Neural cell (in vitro differentiated cells): ENCODE measurements at regions not wholly inside any gene's neighbourhood (a gene's known extent, or its start where the extent isn't known, plus 50 kb on each side); places are given as distances from the start of the nearest gene placed in this dataset.
"Not testable (repeated sequence)": the region's sequence is repeated elsewhere in the genome, so short reads cannot be mapped to it uniquely, and the experiment has no call there.

Source experiments
- H2AFZ ChIP-seq: fragments of 200-600, 300-800 bp; sonication (generic), shearing (Covaris generic); 2 replicates; pipeline ENCODE4 v1.6.0; 2014; ENCODE audit warnings: low read depth, mild to moderate bottlenecking, antibody characterized with exemption, low read length, moderate library complexity
- H3F3A ChIP-seq: fragments of 200-600 bp; shearing (Covaris generic); 2 replicates; pipeline ENCODE4 v1.6.1; 2016; ENCODE audit warnings: mild to moderate bottlenecking, moderate library complexity, mixed read lengths, antibody characterized with exemption, low read length; ENCODE audit not compliant: insufficient read depth, poor library complexity, severe bottlenecking
- H3K27ac ChIP-seq: fragments of 200-600, 300-800 bp; sonication (generic), shearing (Covaris generic); 2 replicates; pipeline ENCODE4 v1.5.1; 2014; ENCODE audit warnings: mild to moderate bottlenecking, low read length, moderate library complexity
- H3K27me3 ChIP-seq: fragments of 300-800, 200-600 bp; sonication (generic), shearing (Covaris generic); 2 replicates; pipeline ENCODE4 v1.6.0; 2014; ENCODE audit warnings: mild to moderate bottlenecking, low read depth, low read length, moderate library complexity; ENCODE audit not compliant: insufficient read depth
- H3K36me3 ChIP-seq: fragments of 300-800, 200-600 bp; sonication (generic), shearing (Covaris generic); 2 replicates; pipeline ENCODE4 v1.5.1; 2014; ENCODE audit warnings: mild to moderate bottlenecking, antibody characterized with exemption, low read length, moderate library complexity; ENCODE audit not compliant: insufficient read depth
- H3K4me2 ChIP-seq: fragments of 300-800, 200-600 bp; sonication (generic), shearing (Covaris generic); 2 replicates; pipeline ENCODE4 v1.6.0; 2014; ENCODE audit warnings: mild to moderate bottlenecking, low read length
- H3K4me3 ChIP-seq: fragments of 300-800, 200-600 bp; sonication (generic), shearing (Covaris generic); 2 replicates; pipeline ENCODE4 v1.5.1; 2014; ENCODE audit warnings: mild to moderate bottlenecking, low read length, moderate library complexity
- H3K79me2 ChIP-seq: fragments of 200-600 bp; shearing (Covaris generic); replicated peaks from 2 replicates; pipeline ENCODE4 v1.6.0; 2014; ENCODE audit warnings: mild to moderate bottlenecking, low read length, moderate library complexity; ENCODE audit not compliant: insufficient read depth
- H3K9ac ChIP-seq: fragments of 300-800, 200-600 bp; sonication (generic), shearing (Covaris generic); 2 replicates; pipeline ENCODE4 v1.6.1; 2016; ENCODE audit warnings: mild to moderate bottlenecking, low read length, mixed read lengths
- H3K9me2 ChIP-seq: fragments of 200-600 bp; shearing (Covaris generic); 2 replicates; pipeline ENCODE4 v1.6.1; 2016; ENCODE audit warnings: mild to moderate bottlenecking, low read length, mixed read lengths; ENCODE audit not compliant: insufficient read depth
- H3K9me3 ChIP-seq: fragments of 200-600, 300-800 bp; sonication (generic), shearing (Covaris generic); 2 replicates; pipeline ENCODE4 v1.6.1; 2016; ENCODE audit warnings: mild to moderate bottlenecking, mixed run types, low read length, moderate library complexity, mixed read lengths
- H4K20me1 ChIP-seq: fragments of 200-600 bp; shearing (Covaris generic); 2 replicates; pipeline ENCODE4 v1.6.1; 2016; ENCODE audit warnings: mild to moderate bottlenecking, mixed run types; ENCODE audit not compliant: insufficient read depth
- EP300 ChIP-seq: fragments of 450-650 bp; conservative IDR thresholded peaks from 2 replicates; pipeline ENCODE4 v1.6.1; 2014; ENCODE audit warnings: antibody characterized with exemption, mild to moderate bottlenecking, moderate library complexity; ENCODE audit not compliant: poor library complexity, severe bottlenecking
- EZH2 ChIP-seq: fragments of 200-600, 300-800 bp; shearing (Covaris generic), sonication (generic); IDR thresholded peaks from 2 replicates; pipeline ENCODE4 v1.6.1; 2014; ENCODE audit warnings: antibody characterized with exemption, low read length, borderline replicate concordance, mild to moderate bottlenecking; ENCODE audit not compliant: insufficient read depth, poor library complexity, severe bottlenecking
- MXI1 ChIP-seq: fragments of 450-650 bp; conservative IDR thresholded peaks from 2 replicates; pipeline ENCODE4 v1.6.1; 2014; ENCODE audit warnings: antibody characterized with exemption, mild to moderate bottlenecking; ENCODE audit not compliant: poor library complexity, severe bottlenecking
- POLR2AphosphoS5 ChIP-seq: IDR thresholded peaks from 2 replicates; pipeline ENCODE4 v1.6.1; 2012
- RAD21 ChIP-seq: fragments of 450-650 bp; conservative IDR thresholded peaks from 2 replicates; pipeline ENCODE4 v1.6.1; 2014; ENCODE audit warnings: antibody characterized with exemption, mild to moderate bottlenecking, moderate library complexity
- SMC3 ChIP-seq: fragments of 450-650 bp; conservative IDR thresholded peaks from 2 replicates; pipeline ENCODE4 v1.6.1; 2014; ENCODE audit warnings: antibody characterized with exemption, mild to moderate bottlenecking, moderate library complexity; ENCODE audit not compliant: poor library complexity
- TAF1 ChIP-seq: IDR thresholded peaks from 2 replicates; pipeline ENCODE4 v1.6.1; 2012; ENCODE audit warnings: low read depth
- TF ChIP-seq, protein P1 (sequence below): IDR thresholded peaks from 2 replicates; pipeline ENCODE4 v1.6.1; 2012; ENCODE audit warnings: borderline replicate concordance
- TF ChIP-seq, protein P2 (sequence below): fragments of 450-650 bp; IDR thresholded peaks from 2 replicates; pipeline ENCODE4 v1.5.1; 2014; ENCODE audit warnings: antibody characterized with exemption, mild to moderate bottlenecking, moderate library complexity; ENCODE audit not compliant: poor library complexity, severe bottlenecking

GRCh38 chr11:90585491-90585890, 362.6 kb upstream of the CHORDC1 start:
- Histone ChIP-seq H3K9ac (no peak overlapping the region), H3K9me2 (no peaks in the 10 kb centered on the region), H3F3A (no peaks in the 10 kb centered on the region), H2AFZ (no peak overlapping the region), H3K4me2 (no peak overlapping the region), H3K4me3 (no peak overlapping the region), H3K9me3 (no peaks in the 10 kb centered on the region), H3K36me3 (no peaks in the 10 kb centered on the region), H3K27me3 (no peaks in the 10 kb centered on the region), H3K79me2 (no peaks in the 10 kb centered on the region), H3K27ac (no peak overlapping the region), H4K20me1 (no peaks in the 10 kb centered on the region)
- TF ChIP-seq TAF1, result no peak
- TF ChIP-seq, protein P1, sequence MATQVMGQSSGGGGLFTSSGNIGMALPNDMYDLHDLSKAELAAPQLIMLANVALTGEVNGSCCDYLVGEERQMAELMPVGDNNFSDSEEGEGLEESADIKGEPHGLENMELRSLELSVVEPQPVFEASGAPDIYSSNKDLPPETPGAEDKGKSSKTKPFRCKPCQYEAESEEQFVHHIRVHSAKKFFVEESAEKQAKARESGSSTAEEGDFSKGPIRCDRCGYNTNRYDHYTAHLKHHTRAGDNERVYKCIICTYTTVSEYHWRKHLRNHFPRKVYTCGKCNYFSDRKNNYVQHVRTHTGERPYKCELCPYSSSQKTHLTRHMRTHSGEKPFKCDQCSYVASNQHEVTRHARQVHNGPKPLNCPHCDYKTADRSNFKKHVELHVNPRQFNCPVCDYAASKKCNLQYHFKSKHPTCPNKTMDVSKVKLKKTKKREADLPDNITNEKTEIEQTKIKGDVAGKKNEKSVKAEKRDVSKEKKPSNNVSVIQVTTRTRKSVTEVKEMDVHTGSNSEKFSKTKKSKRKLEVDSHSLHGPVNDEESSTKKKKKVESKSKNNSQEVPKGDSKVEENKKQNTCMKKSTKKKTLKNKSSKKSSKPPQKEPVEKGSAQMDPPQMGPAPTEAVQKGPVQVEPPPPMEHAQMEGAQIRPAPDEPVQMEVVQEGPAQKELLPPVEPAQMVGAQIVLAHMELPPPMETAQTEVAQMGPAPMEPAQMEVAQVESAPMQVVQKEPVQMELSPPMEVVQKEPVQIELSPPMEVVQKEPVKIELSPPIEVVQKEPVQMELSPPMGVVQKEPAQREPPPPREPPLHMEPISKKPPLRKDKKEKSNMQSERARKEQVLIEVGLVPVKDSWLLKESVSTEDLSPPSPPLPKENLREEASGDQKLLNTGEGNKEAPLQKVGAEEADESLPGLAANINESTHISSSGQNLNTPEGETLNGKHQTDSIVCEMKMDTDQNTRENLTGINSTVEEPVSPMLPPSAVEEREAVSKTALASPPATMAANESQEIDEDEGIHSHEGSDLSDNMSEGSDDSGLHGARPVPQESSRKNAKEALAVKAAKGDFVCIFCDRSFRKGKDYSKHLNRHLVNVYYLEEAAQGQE, result no peak
- TF ChIP-seq, protein P2, sequence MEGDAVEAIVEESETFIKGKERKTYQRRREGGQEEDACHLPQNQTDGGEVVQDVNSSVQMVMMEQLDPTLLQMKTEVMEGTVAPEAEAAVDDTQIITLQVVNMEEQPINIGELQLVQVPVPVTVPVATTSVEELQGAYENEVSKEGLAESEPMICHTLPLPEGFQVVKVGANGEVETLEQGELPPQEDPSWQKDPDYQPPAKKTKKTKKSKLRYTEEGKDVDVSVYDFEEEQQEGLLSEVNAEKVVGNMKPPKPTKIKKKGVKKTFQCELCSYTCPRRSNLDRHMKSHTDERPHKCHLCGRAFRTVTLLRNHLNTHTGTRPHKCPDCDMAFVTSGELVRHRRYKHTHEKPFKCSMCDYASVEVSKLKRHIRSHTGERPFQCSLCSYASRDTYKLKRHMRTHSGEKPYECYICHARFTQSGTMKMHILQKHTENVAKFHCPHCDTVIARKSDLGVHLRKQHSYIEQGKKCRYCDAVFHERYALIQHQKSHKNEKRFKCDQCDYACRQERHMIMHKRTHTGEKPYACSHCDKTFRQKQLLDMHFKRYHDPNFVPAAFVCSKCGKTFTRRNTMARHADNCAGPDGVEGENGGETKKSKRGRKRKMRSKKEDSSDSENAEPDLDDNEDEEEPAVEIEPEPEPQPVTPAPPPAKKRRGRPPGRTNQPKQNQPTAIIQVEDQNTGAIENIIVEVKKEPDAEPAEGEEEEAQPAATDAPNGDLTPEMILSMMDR, result no peak
- TF ChIP-seq POLR2AphosphoS5, result no peak
- no peak for TF ChIP-seq SMC3
- TF ChIP-seq EZH2, result no peak
- no peak for TF ChIP-seq RAD21
- TF ChIP-seq MXI1, result no peak
- no peak for TF ChIP-seq EP300

GRCh38 chr11:90582999-90583398, 360.1 kb upstream of the CHORDC1 start:
- not testable (repeated sequence) for H2AFZ ChIP-seq, H4K20me1 ChIP-seq, H3K9ac ChIP-seq, H3K36me3 ChIP-seq, H3K79me2 ChIP-seq, H3K4me2 ChIP-seq, H3K4me3 ChIP-seq, H3F3A ChIP-seq, H3K9me2 ChIP-seq, H3K27ac ChIP-seq, H3K9me3 ChIP-seq, H3K27me3 ChIP-seq

DNA sequence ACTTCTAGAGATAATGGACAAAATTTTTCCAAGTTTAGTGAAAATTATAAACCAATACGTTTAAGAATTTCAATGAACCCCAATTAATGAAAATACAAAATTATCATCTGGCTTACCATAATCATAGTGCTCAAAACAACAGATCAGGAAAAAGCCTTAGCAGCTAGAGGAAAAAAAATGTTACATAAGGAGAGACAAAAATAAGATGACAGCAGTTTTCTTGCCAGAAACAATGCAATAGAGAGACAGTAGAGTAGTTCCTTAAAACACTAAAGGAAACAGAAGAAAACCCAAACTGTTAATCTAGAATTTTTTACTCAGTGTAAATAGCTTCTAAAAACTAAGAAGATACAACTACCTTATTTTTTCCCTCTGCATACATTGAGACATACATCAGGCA, 341.7 kb upstream of the CHORDC1 start:
- Histone ChIP-seq H4K20me1 (no peaks in the 10 kb centered on the region), H3K4me2 (no peak overlapping the region), H3K9me3 (no peaks in the 10 kb centered on the region), H3K36me3 (no peaks in the 10 kb centered on the region), H3K9me2 (no peaks in the 10 kb centered on the region), H3K79me2 (no peaks in the 10 kb centered on the region), H3K27me3 (no peaks in the 10 kb centered on the region), H3F3A (no peaks in the 10 kb centered on the region), H3K9ac (no peak overlapping the region), H3K4me3 (no peak overlapping the region), H3K27ac (no peak overlapping the region), H2AFZ (no peak overlapping the region)
- no peak for TF ChIP-seq MXI1
- TF ChIP-seq, protein P1, result no peak
- TF ChIP-seq RAD21, result no peak
- no peak for TF ChIP-seq TAF1
- no peak for TF ChIP-seq EP300
- no peak for TF ChIP-seq EZH2
- TF ChIP-seq, protein P2, result no peak
- no peak for TF ChIP-seq POLR2AphosphoS5
- no peak for TF ChIP-seq SMC3
